Fibroblast of the aortic adventitia (primary cell): ENCODE measurements at regions not wholly inside any gene's neighbourhood (a gene's known extent, or its start where the extent isn't known, plus 50 kb on each side); places are given as distances from the start of the nearest gene placed in this dataset.
A peak's percentile ranks its signal among the peaks of the same experiment; 100 is the strongest.

Experiments
- DNase-seq: peaks from one replicate; pipeline ENCODE4 v3.0.0-alpha.2; 2010; ENCODE audit warnings: low read depth
- H3K4me3 ChIP-seq: 2 replicates; pipeline ENCODE4 v1.5.1; 2011; ENCODE audit warnings: low read depth, mild to moderate bottlenecking, control low read depth, low read length, moderate library complexity
- CTCF ChIP-seq: IDR thresholded peaks from 2 replicates; pipeline ENCODE4 v1.5.1; 2011; ENCODE audit warnings: mild to moderate bottlenecking, low read length, control low read depth, inconsistent platforms; ENCODE audit not compliant: insufficient read depth

DNA sequence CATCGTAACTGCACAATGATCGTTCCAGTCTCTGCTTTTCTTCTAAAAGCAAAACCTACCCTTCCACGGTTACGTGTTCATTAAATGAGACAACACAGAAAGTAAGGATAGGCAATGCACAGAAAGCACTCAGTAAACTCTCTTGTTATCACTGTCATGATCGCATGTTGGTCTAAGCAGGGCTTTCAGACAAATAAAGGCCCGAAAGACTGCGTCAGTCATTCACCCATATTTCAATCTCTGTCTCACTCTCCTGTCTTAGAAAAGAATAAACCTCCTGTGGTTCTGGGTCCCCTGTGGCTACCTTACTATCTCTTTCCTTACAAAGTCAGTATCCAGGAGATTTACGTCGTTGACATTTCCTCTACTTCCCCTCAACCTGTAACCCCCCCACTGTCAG is 160.9 kb downstream of the VAPA start:
- no peak for TF ChIP-seq CTCF
- no peak overlapping the region for H3K4me3 ChIP-seq

DNA sequence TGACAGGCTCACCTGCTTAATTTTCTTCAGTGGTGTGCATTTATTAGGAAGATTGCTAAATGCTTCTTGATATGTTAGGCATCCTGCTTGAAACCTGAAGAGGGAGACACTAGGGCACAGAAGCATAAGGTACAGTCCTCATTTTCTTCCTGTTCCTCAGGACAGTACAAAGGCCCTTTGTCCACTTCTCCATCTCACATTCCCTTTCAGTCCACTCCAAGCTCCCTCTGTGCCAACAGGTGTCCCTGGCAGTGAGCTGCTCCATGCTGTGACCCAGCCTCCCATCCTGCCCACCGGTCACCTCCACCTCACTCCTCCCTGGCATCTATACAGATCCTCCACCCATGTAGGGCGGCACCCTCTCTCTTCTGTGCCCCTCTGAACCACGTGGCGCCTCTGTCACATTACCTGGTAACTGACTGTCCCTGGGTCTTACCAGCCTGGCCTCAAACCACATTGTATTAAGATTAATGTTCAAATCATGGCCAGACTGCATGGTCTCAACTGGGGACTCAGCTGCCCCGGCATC is 162.8 kb downstream of the VAPA start:
- TF ChIP-seq CTCF: no peak
- no peak for DNase-seq
- no peak overlapping the region for H3K4me3 ChIP-seq

More for the DNA sequence above, 160.9 kb downstream of the VAPA start:
- DNase-seq: no peak

GRCh38 chr18:10077986-10078385 is 164.2 kb downstream of the VAPA start:
- no peak for TF ChIP-seq CTCF
- no peak overlapping the region for H3K4me3 ChIP-seq
- no peak for DNase-seq

GRCh38 chr18:10080372-10080771 is 166.6 kb downstream of the VAPA start:
- no peak overlapping the region for H3K4me3 ChIP-seq
- no peak for DNase-seq
- TF ChIP-seq CTCF: no peak

- no peak overlapping the region for H3K4me3 ChIP-seq
- no peak for TF ChIP-seq CTCF
- DNase-seq: peak; percentile 6
Measured at GRCh38 chr18:10081492-10081891, 167.7 kb downstream of the VAPA start.

GRCh38 chr18:10085416-10085815 is 171.6 kb downstream of the VAPA start:
- TF ChIP-seq CTCF: no peak
- DNase-seq: no peak

GRCh38 chr18:10085876-10086275 is 172.1 kb downstream of the VAPA start:
- no peak overlapping the region for H3K4me3 ChIP-seq
- DNase-seq: no peak
- no peak for TF ChIP-seq CTCF

More at GRCh38 chr18:10085416-10085815, 171.6 kb downstream of the VAPA start:
- H3K4me3 ChIP-seq: no peak overlapping the region
